ENCODE measurements at regions not wholly inside any gene's neighbourhood (a gene's known extent, or its start where the extent isn't known, plus 50 kb on each side); places are given as distances from the start of the nearest gene placed in this dataset.

GRCh38 chr22:48841881-48842582, 985.6 kb downstream of the BRD1 start:
- Histone ChIP-seq H4K20me1 (ENCODE audit: insufficient read depth, low read length) (no peaks in the 10 kb centered on the region), H3K9ac (ENCODE audit: insufficient read depth, low read depth, low read length) (no peak overlapping the region), H3K79me2 (ENCODE audit: insufficient read depth, low read length) (no peaks in the 10 kb centered on the region), H3K4me2 (ENCODE audit: low read depth, low read length) (no peak overlapping the region), H3K4me1 (ENCODE audit: insufficient read depth, low read length) (no peaks in the 10 kb centered on the region), H2AFZ (ENCODE audit: low read length) (no peak overlapping the region), H3K9me3 (ENCODE audit: low read length) (no peaks in the 10 kb centered on the region), H3K36me3 (replicated peaks in 1 of 2; ENCODE audit: control insufficient read depth in 1 of 2, insufficient read depth in 2 of 2, low read length in 2 of 2) (no peaks in the 10 kb centered on the region), H3K27ac (ENCODE audit: extremely low read length, insufficient read depth, low read length) (no peak overlapping the region), H3K4me3 (replicated peaks in 1 of 3; ENCODE audit: insufficient read depth in 1 of 3, low read depth in 2 of 3, low read length in 3 of 3) (no peak overlapping the region), H3K27me3 (ENCODE audit: control insufficient read depth in 1 of 2, insufficient read depth in 2 of 2, low read length in 2 of 2) (peaks cover 3 to 18% of the 10 kb centered on the region in 2 experiments; a peak in 3 of 5 replicates)
- in situ Hi-C loops (cut with HindIII; ENCODE audit: extremely low pct_ligation_motif_present, low pct_unique_long_range_greater_than_20kb) (no loop called here), intact Hi-C loops (cut with micrococcal nuclease; ENCODE audit: unreplicated experiment) (no loop called here)
- no TSS peak for BruUV-seq (replicated peaks)
- POLR2A ChIA-PET, result no interaction called here
- no peak for FAIRE-seq
- peak; percentile 30; the same call in 1 of the 3 replicates for ATAC-seq
- CTCF ChIA-PET (ENCODE audit: low intra/inter-chr PET ratio, low total read pairs), result no interaction called here
- no peak for DNase-seq (ENCODE audit: low spot score)
- 37% methylated on average over 19 of the region's 22 CpGs for whole genome bisulfite sequencing (ENCODE audit: low lambda C conversion rate)
- TF ChIP-seq TCF7 (IDR thresholded peaks at IDR 0.05; ENCODE audit: low read depth) (no peak), CTCF (CRISPR knock-in tag; IDR thresholded peaks at IDR 0.05) (peak; percentile 41), STAG1 (CRISPR knock-in tag; IDR thresholded peaks at IDR 0.05) (peak; percentile 18; the same call in 1 of the 2 replicates), GMEB2 (CRISPR knock-in tag; IDR thresholded peaks at IDR 0.05; ENCODE audit: low read depth) (no peak)

Data from HepG2 (cell line).